ENCODE measurements at regions not wholly inside any gene's neighbourhood (a gene's known extent, or its start where the extent isn't known, plus 50 kb on each side); places are given as distances from the start of the nearest gene placed in this dataset.

DNA sequence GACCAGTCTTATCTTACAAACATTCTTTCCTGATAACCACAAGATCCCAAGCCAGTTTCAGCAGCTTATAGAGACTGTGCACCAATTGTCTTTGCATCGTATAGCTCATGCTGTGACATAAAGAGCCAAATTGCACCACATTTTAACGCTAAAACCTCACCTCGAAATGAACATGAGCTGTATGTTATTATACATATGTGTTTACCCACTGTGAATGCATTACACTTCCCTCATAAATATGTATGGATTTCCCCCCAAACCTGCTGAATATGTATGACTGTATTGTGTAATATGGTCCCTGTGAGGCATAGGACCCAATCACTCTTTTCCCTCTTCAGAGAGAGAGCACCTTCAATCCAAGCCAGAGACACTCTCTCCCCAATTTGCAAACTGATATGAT, 692.4 kb downstream of the NLGN4X start:
- no peak for TF ChIP-seq POLR2AphosphoS5 (IDR thresholded peaks at IDR 0.05)
- TF ChIP-seq, protein P1, sequence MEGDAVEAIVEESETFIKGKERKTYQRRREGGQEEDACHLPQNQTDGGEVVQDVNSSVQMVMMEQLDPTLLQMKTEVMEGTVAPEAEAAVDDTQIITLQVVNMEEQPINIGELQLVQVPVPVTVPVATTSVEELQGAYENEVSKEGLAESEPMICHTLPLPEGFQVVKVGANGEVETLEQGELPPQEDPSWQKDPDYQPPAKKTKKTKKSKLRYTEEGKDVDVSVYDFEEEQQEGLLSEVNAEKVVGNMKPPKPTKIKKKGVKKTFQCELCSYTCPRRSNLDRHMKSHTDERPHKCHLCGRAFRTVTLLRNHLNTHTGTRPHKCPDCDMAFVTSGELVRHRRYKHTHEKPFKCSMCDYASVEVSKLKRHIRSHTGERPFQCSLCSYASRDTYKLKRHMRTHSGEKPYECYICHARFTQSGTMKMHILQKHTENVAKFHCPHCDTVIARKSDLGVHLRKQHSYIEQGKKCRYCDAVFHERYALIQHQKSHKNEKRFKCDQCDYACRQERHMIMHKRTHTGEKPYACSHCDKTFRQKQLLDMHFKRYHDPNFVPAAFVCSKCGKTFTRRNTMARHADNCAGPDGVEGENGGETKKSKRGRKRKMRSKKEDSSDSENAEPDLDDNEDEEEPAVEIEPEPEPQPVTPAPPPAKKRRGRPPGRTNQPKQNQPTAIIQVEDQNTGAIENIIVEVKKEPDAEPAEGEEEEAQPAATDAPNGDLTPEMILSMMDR (IDR thresholded peaks at IDR 0.05): no peak
- TF ChIP-seq POLR2A (IDR thresholded peaks at IDR 0.05): no peak

Measured in sigmoid colon (tissue), 4 donors.